Parathyroid adenoma (tissue), 2 donors: ENCODE measurements at regions not wholly inside any gene's neighbourhood (a gene's known extent, or its start where the extent isn't known, plus 50 kb on each side); places are given as distances from the start of the nearest gene placed in this dataset.

Source experiments
- H2AFZ ChIP-seq: fragments of 300-600 bp; sonication (generic); one replicate; pipeline ENCODE4 v1.7.0; 2017; ENCODE audit warnings: antibody characterized with exemption, mild to moderate bottlenecking
- H3K27ac ChIP-seq: fragments of 300-600 bp; sonication (generic); one replicate; pipeline ENCODE4 v1.7.0; 2017
- H3K27me3 ChIP-seq: fragments of 300-600 bp; sonication (generic); one replicate; pipeline ENCODE4 v1.7.0; 2017; ENCODE audit warnings: low read length; ENCODE audit not compliant: control insufficient read depth, insufficient read depth
- H3K36me3 ChIP-seq: fragments of 300-600 bp; sonication (generic); one replicate; pipeline ENCODE4 v1.7.0; 2017; ENCODE audit warnings: low read length; ENCODE audit not compliant: control insufficient read depth, insufficient read depth
- H3K4me1 ChIP-seq: fragments of 300-600 bp; sonication (generic); one replicate; pipeline ENCODE4 v1.7.0; 2017; ENCODE audit warnings: control low read depth
- H3K4me2 ChIP-seq: fragments of 300-600 bp; sonication (generic); one replicate; pipeline ENCODE4 v1.7.0; 2017; ENCODE audit warnings: low read length
- H3K4me3 ChIP-seq: fragments of 300-600 bp; sonication (generic); one replicate; pipeline ENCODE4 v1.7.0; 2017; ENCODE audit warnings: low read depth, low read length
- H3K79me2 ChIP-seq: fragments of 300-600 bp; sonication (generic); one replicate; pipeline ENCODE4 v1.7.0; 2017; ENCODE audit warnings: control low read depth
- H3K9ac ChIP-seq: fragments of 300-600 bp; sonication (generic); one replicate; pipeline ENCODE4 v1.7.0; 2017; ENCODE audit warnings: mild to moderate bottlenecking
- H3K9me3 ChIP-seq: fragments of 300-600 bp; sonication (generic); one replicate; pipeline ENCODE4 v1.7.0; 2017; ENCODE audit warnings: low read length; ENCODE audit not compliant: control insufficient read depth
- CTCF ChIP-seq: fragments of 300-600 bp; sonication (generic); IDR thresholded peaks from one replicate; pipeline ENCODE4 v1.7.0; 2017; ENCODE audit warnings: antibody characterized with exemption, mild to moderate bottlenecking
- donor health status: primary hyperparathyroidism.

GRCh38 chr6:7664003-7664402, 61.9 kb upstream of the BMP6 start:
- H3K36me3 ChIP-seq, result no peaks in the 10 kb centered on the region
- H3K4me2 ChIP-seq, result no peak overlapping the region
- H3K4me3 ChIP-seq, result no peak overlapping the region
- H3K79me2 ChIP-seq, result no peaks in the 10 kb centered on the region
- H3K27ac ChIP-seq, result no peak overlapping the region
- no peaks in the 10 kb centered on the region for H3K4me1 ChIP-seq
- TF ChIP-seq CTCF, result no peak
- no peak overlapping the region for H2AFZ ChIP-seq
- H3K9me3 ChIP-seq, result no peaks in the 10 kb centered on the region
- H3K27me3 ChIP-seq, result no peaks in the 10 kb centered on the region
- H3K9ac ChIP-seq, result no peak overlapping the region

- H3K9me3 ChIP-seq, result no peaks in the 10 kb centered on the region
Measured at GRCh38 chr6:7668936-7669335, 57.0 kb upstream of the BMP6 start.

GRCh38 chr6:7669742-7670141, 56.2 kb upstream of the BMP6 start:
- Histone ChIP-seq H3K27ac (no peak overlapping the region), H3K79me2 (no peaks in the 10 kb centered on the region), H3K36me3 (no peaks in the 10 kb centered on the region), H2AFZ (no peak overlapping the region), H3K4me1 (no peaks in the 10 kb centered on the region), H3K4me3 (no peak overlapping the region), H3K4me2 (no peak overlapping the region), H3K9ac (no peak overlapping the region), H3K27me3 (no peaks in the 10 kb centered on the region), H3K9me3 (no peaks in the 10 kb centered on the region)
- no peak for TF ChIP-seq CTCF

More at GRCh38 chr6:7668936-7669335, 57.0 kb upstream of the BMP6 start:
- Histone ChIP-seq H3K4me3 (no peak overlapping the region), H3K4me1 (no peaks in the 10 kb centered on the region), H3K4me2 (no peak overlapping the region), H2AFZ (no peak overlapping the region), H3K36me3 (no peaks in the 10 kb centered on the region), H3K79me2 (no peaks in the 10 kb centered on the region), H3K9ac (no peak overlapping the region), H3K27me3 (no peaks in the 10 kb centered on the region), H3K27ac (no peak overlapping the region)
- no peak for TF ChIP-seq CTCF

- no peak overlapping the region for H3K27ac ChIP-seq
- no peak overlapping the region for H3K4me3 ChIP-seq
- H3K79me2 ChIP-seq, result no peaks in the 10 kb centered on the region
- TF ChIP-seq CTCF, result no peak
- no peaks in the 10 kb centered on the region for H3K9me3 ChIP-seq
- H3K9ac ChIP-seq, result no peak overlapping the region
- no peaks in the 10 kb centered on the region for H3K36me3 ChIP-seq
- no peaks in the 10 kb centered on the region for H3K27me3 ChIP-seq
- no peak overlapping the region for H3K4me2 ChIP-seq
- no peak overlapping the region for H2AFZ ChIP-seq
- H3K4me1 ChIP-seq, result no peaks in the 10 kb centered on the region
Measured at GRCh38 chr6:7671076-7671475, 54.8 kb upstream of the BMP6 start.

- Histone ChIP-seq H3K79me2 (no peaks in the 10 kb centered on the region), H3K4me3 (no peak overlapping the region), H3K9me3 (no peaks in the 10 kb centered on the region), H3K27me3 (no peaks in the 10 kb centered on the region), H3K36me3 (no peaks in the 10 kb centered on the region), H2AFZ (no peak overlapping the region), H3K27ac (no peak overlapping the region), H3K4me1 (no peaks in the 10 kb centered on the region), H3K4me2 (no peak overlapping the region), H3K9ac (no peak overlapping the region)
- TF ChIP-seq CTCF, result no peak
Measured at GRCh38 chr6:7671581-7671980, 54.3 kb upstream of the BMP6 start.
